ENCODE measurements at regions not wholly inside any gene's neighbourhood (a gene's known extent, or its start where the extent isn't known, plus 50 kb on each side); places are given as distances from the start of the nearest gene placed in this dataset.
A peak's percentile ranks its signal among the peaks of the same experiment; 100 is the strongest.
"Not testable (repeated sequence)": the region's sequence is repeated elsewhere in the genome, so short reads cannot be mapped to it uniquely, and the experiment has no call there.

DNA sequence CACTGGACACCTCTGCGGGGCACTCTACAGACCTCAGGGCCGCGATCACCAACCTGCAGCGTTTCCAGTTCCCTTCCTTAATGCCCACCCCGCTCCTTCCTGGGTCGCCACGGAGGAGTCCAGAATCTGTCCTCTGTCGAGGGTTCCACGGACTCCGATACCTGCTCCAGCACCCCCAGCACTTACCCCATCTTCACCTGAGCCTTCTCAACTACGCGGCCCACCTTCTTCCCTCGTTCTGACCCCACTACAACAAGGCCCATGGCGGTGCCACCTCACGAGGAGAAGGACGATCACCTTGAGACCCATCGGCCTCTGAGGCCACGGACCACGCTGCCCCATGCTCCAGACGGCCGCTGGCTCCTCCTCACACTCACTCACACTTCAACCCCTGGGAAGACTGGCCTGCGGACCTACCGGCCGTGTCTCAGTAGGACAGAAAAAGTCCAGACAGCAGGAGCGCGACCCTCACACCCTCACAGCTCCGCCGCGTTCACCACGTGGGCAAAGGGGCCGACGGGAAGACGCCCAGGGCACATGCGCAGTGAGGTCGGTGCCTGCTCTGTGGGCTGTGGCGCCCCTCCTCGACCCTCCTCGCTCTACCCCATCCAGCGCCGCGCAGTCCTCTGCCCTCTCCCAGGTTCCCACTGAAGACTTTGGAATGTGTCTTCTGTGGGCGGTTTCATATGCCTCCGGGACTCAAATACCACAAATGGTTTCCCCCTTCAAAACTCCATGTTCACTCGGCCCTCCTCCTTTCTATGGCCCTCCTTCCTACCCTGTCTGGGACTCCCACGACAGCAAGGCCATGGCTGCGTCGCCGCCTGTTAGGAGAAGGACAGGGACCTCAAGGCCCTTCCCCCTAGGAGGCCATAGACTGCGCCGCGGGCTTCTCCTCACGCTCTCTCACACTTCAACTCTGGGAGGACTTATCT is 193.9 kb upstream of the PHF14 start:
- no peak for DNase-seq (ENCODE audit: low read depth)

DNA sequence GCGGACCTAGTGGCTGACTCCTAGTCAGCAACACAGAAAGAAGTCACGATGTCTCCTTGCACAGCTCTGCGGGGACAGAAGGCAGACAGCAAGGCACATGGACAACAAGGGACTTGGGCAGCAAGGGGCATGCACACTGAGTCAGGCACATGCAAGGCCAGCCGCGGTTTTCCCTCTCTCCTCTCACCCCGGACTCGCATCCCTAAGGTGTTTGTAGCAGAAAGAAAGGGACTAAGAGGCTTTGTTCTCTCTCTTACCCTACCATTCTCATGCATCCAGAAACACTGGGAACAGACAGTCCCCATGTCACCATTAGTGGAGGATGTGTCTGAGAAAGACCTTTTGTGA is 193.3 kb upstream of the PHF14 start:
- no peak for DNase-seq (ENCODE audit: low read depth)

DNA sequence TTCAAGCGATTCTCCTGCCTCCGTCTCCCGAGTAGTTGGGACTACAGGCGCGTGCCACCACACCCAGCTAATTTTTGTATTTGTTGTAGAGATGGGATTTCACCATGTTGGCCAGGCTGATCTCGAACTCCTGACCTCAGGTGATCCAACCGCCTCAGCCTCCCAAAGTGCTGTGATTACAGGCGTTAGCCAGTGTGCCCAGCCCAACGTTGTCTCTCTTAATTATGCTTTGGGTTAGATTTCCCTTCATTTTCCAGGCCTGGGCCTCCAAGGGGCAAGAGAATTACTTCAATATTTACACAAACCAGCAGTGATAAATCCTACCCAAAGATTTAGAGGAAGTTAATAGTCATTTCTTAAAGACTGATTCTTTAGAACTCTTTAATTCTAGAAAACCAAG is 186.7 kb upstream of the PHF14 start:
- DNase-seq (ENCODE audit: low read depth): not testable (repeated sequence)

DNA sequence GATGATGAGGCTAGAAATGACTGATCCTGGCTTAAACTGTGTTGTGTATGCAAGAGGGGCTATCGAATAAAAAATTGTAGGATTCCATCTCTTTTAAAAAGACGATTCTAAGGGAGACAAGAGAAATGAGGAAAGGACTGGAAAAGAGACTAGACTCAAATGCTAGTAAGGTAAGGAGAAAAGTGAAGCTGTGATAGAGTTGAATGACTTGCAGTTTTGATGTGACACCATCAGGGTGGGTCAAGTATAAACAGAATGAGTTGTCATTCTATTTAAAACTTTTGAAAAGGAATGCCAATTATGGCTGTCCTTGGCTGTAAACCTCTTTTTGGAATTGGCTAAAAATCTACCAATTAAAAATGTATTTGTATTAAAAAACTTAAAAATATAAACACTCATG is 184.5 kb upstream of the PHF14 start:
- no peak for DNase-seq (ENCODE audit: low read depth)

DNA sequence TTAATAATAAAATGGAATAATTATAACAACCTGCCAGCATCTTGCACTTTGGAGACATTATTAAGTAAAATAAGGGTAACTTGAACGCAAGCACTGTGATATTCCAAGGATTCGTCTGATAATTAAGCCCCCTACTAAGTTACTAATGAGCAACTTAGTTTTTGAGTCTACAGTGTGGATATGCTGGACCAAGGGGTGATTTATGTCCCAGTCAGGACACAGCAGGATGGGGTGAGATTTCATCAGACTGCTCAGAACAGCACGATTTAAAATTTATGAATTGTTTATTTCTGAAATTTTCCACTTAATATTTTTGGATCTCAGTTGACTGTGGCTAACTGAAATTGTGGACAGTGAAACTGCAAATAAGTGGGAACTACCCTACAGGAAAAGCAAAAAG is 182.8 kb upstream of the PHF14 start:
- DNase-seq (ENCODE audit: low read depth): no peak

DNA sequence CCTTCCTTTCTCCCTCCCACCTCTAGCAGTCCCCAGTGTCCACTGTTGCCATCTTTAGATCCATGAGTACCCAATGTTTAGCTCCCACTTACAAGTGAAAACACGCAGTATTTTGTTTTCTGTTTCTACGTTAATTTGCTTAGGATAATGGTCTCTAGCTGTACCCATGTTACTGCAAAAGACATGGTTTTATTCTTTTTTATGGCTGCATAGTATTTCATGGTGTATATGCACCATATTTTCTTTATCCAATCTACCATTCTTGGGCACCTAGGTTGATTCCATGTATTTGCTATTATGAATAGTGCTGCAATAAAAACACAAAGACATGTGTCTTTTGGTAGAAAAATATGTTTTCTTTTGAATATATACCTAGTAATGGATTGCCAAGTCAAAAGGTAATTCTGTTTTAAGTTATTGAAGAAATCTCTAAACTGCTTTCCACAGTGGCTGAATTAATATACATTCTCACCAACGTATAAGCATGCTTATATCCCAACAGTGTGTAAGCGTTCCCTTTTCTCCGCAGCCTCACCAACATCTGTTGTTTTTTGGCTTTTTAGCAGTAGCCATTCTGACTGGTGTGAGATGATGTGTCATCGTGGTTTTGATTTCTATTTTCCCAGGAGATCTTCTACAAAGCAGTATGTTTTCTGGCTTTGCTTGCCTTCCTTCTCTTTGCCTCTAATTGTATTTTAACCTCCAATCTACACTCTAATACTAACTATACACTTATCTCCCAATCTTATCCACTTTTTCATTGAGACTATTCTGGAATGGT is 179.5 kb upstream of the PHF14 start:
- no peak for DNase-seq (ENCODE audit: low read depth)

DNA sequence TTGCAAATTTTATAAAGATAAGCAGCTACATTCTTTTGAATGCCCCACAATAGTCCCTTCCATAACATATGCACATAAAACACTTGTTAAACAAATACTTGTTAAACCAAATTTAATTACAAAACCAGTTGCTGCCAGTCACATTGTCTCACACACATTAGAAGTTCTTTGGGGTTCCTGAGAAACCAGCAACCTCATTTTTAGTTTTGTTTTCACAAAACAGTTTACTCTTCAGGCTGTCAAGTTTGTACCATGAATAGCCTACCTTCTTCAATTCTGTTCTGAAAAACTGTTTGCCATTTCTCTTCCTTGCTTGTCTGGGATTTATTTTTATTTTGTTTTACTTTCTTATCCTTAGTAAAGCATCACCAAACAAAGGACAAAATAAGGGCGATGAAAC is 176.5 kb upstream of the PHF14 start:
- DNase-seq (ENCODE audit: low read depth): no peak

DNA sequence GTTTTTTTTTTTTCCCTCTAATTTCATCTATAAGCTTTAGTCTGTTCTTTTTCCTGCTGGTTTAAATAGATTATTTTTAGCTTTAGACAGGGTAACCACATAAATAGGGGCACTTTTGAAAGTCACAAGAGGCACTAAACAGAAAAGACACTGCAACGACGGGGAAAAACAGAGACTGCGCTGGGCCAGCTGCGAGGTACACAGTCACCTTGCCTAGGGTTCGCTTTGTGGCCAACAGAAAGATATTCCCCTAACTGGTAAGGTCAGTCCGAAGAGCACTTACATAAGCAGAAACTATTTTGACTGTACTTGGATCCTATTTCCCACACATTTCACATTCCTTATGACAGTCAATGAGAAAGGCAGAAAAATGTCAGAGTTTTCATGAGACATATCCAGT is 175.6 kb upstream of the PHF14 start:
- no peak for DNase-seq (ENCODE audit: low read depth)

DNA sequence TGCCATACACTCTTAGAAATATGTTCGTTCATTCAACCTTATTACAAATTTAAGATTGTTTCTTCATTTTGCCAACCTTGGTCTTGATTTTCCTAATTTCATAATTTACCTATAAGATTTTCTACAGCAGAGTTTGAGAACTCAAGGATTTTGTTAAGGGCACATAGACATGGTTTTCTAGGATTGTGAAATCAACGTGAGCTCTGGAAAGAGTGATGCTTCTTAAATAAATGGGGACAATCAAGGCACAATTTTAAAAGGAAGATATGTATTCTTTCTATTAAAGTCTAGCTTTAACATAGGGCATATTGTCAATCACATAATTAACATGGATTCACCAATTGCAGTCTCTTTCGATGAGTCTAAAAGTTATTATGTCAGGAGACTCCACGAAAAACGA is 174.2 kb upstream of the PHF14 start:
- no peak for DNase-seq (ENCODE audit: low read depth)

DNA sequence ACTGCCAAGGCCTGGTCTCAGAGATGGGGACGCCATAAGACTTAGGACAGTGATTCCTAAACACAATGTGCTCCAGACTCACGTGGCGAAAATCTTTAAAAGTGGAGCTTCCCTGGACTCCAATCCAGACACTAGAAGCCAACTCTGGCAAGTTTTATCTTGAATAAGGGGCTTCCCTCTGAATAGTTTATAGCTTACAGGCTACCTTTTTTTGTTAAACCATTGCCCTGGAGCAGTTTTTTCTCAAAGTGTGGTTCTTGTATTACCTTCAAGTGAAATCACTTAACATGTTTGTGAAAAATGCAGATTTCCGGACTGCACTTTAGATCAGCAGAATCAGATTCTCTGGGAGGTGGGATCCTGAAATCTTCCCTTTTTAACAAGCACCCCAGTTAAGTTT is 171.7 kb upstream of the PHF14 start:
- no peak for DNase-seq (ENCODE audit: low read depth)

DNA sequence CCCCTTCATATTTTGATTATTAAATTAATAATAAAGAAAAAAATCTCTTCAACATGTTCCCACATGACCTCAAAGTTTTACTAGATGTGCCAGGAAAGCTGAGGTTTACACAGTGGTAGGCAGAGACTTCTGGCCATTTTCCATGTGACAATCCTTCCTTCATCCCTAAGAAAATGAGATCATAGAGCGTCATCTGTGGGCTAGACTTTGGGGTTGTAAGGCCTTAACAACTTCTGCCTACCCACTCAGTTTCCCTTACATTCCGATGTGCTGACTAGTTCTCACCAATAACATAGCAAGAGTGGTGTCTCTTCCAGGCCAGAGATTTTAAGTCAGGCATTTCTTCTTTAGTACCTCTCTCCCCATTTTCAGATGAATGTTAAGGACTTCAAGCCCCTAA is 171.1 kb upstream of the PHF14 start:
- peak; percentile 24 for DNase-seq (ENCODE audit: low read depth)

DNA sequence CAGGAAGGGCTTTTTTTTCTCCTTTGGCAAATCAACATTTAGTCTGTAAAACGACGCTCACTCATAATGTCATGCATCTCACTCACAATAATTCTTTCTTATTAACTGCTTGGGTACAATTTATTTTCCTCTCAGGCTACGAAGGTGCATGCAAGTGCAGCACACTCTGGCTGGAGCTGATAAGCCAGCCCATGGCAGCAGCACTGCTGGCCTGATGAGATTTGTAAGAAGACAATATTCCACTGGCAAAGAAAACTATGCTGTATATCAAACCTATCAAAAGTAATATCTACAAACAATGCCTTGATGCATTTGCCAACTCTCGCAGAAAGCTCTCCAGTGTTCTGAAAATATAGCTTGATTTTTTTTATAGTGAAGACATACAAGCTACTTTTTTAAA is 170.0 kb upstream of the PHF14 start:
- no peak for DNase-seq (ENCODE audit: low read depth)

DNA sequence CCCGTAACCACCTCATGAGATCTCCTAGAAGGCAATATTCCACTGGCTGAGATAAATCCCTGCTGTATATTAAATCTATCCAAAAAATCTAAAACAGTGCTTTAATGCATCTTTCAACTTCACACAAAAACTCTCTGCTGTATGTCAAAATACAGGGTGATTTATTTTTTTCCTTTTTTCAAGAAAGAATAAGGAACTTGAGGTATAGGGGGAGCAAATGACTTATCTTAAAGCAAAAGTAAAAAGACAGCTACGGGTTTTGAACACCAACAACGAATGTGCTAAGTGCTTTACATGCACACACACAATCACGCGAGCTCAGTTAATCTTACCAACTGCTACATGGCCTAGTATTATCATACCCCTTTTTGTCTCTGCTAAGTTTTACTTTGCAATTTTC is 168.9 kb upstream of the PHF14 start:
- DNase-seq (ENCODE audit: low read depth): no peak

DNA sequence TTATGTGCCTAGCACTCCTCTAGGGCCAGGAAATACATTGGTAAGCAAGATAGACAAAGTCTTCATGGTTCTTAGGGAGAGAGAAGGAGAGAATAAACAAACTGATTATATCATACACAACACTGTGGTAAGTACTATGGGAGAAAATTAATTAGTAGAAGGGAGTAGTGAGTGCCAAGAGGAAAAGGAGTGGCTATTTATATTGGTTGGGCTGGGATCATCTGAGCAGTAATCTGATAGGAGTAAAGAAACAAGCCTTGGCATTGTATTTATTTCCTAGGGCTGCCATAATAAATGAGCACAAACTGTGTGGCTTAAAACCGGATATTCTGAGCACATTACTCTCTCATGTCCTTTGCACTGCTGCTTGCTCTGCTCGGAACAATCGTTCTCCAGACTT is 158.1 kb upstream of the PHF14 start:
- DNase-seq (ENCODE audit: low read depth): no peak

DNA sequence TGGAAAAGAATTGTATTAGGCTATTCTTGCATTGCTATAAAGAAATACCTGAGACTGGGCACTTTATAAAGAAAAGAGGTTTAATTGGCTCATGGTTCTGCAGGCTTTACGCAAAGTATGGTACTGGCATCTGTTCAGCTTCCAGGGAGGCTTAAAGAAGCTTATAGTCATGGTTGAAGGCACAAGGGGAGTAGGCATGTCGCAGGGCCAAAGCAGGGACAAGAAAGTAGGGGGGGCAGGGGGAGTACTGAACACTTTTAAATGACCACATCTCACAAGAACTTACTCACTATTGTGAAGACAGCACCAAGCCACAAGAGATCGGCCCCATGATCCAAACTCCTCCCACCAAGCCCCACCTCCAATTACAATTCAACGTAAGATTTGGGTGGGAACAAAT is 152.5 kb upstream of the PHF14 start:
- DNase-seq (ENCODE audit: low read depth): no peak

DNA sequence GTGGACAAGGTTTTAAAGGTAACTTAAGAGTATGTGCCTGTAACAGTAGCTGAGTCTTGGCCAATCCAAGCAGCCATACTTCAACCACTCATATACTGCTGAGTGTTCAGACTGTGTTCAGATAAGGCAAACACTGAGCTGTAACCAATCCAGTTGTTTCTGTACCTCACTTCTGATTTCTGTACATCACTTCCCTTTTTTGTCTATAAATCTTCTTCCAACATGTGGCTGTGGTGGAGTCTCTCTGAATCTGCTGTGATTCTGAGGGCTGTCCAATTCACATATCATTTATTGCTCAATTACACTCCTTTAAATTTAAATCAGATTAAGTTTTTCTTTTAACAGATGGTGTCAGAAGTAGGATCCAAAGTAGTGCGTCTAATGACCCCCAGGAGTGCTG is 149.5 kb upstream of the PHF14 start:
- no peak for DNase-seq (ENCODE audit: low read depth)

DNA sequence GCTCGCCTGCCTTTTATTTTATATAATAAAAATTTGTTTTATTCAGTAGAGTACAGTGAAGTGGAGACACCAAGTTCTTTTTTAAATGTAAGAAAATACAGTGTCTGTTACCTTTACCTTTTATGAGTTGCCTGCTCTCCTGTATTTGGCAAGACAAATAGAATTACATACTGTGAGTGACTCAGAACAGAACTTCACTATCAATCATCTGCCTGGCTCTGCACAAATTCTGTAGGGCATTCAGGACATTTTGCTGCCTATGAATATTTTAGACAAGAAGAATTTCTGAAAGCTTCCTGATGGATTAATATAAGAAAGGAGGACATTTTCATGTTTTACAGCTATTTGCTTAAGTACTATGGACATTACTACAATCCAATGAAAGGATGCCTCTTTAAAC is 135.4 kb upstream of the PHF14 start:
- no peak for DNase-seq (ENCODE audit: low read depth)

DNA sequence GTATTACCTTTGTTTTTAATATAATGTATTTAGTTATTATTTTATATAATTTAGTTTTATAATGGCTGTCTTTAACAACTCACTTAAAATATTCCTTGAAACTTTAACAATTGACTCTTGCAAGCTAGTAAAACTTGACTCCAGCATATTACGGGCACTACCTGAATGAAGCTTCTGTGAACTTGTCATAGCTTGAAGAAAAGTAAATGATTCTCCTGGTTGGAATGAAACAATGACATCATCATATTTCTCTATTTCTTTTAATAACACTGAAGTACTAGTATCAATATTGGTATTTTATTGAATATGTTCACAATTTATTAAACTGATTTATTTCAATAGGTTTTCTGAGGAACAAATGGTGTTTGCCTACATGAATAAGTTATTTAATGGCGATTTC is 128.4 kb upstream of the PHF14 start:
- DNase-seq (ENCODE audit: low read depth): no peak

DNA sequence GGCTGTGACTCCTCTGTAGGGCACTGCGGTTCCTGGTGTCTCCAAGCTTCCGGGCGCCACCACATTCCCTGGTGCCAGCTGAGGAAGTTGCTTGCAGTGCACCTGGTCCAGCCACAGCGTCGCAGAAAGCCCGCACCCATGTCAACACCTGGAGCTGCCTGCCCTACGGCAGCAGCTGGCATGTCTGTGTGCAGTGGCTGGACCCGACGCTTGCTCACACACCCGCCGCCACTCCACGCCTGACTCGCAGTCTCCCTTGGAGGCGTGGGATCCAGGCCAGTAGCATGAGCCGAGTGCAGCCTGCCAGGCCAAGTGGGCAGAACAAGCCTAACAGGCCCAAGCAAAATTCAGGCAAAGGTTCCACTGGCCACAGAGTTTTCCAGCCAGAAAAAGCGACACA is 118.1 kb upstream of the PHF14 start:
- no peak for DNase-seq (ENCODE audit: low read depth)

DNA sequence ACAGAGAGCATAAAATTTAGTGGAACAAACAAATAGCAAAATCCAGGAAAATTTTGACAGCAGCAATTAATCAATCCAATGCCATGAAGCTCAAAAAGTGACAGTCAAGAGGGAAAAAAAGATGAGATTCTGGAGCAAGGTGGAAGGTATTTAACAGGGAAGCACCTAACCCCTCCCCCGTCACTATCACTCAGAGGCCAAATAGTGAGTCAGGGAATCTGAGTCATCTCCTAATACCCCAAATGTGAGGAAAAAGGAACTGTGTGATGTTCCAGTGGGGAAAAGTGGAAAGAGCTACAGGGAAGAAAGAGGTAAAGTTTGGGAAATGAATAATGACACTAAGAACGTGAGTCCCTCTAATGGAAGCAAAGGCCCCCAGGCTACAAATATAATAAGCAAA is 113.2 kb upstream of the PHF14 start:
- no peak for DNase-seq (ENCODE audit: low read depth)

DNA sequence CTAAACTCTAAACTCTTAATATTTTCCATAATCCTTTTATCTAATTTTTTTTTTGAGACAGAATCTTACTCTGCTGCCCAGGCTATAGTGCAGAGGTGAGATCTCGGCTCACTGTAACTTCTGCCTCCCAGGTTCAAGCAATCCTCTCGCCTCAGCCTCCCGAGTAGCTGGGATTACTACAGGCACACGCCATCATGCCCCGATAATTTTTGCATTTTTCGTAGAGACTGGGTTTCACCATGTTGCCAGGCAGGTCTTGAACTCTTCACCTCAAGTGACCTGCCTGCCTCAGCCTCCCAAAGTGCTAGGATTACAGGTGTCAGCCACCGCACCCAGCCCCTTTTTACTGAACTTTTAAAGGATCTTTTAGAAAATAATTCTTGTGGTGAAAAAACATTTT is 110.2 kb upstream of the PHF14 start:
- DNase-seq (ENCODE audit: low read depth): no peak

DNA sequence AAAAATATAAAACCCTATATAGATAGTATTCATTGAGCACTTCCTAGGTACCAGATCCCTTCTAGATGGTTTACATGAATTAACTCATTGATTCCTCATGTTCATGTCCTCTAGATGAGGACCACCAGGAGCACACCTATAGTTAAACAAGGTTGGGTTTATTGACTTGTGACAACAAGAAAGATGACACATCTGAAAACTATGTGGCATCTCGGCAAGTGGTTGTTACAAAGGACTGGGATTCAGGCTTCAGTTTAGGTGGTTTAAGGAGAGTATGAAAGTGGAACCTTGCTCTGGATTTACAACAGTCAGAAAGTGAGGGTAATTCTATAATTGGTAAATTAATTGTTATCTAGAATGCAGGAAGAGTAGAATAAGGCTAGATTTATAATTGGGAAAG is 99.0 kb upstream of the PHF14 start:
- no peak for DNase-seq (ENCODE audit: low read depth)

DNA sequence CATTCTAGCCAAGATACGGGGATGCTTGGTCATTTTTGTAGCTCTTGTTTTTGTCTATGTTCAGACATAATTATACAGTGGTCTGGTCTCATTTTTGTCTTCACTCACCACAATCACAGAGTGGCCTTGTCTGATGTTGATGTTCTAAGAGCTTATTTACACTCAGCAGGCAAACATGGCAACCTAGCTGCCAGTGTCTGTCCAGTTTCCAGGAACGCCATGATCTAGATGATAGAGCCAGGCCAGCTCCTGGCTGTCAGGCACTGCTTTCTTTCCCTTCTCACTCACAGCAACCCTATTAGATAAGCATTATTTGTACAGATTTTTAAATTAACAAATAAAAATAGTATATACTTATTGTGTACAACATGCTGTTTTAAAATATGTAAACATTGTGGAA is 98.6 kb upstream of the PHF14 start:
- DNase-seq (ENCODE audit: low read depth): no peak

DNA sequence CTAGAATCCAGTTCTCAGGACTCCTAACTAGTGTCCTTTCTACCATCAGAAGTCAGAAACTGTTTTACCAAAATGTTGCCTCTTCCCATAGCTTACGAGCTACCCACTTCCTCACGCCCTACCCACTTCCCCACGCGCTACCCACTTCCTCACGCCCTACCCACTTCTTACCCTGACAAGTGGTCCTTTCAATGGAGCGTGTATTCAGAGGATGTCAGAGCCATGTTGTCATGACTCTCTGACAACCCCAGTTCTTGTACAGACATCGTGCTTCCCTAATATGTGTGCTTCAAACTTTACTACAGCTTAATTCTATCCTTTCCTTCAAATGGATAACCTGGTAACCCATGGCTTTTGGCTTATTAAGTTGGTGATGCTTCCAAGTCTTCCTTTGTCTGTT is 84.8 kb upstream of the PHF14 start:
- no peak for DNase-seq (ENCODE audit: low read depth)
